Occipital lobe (tissue), 1 donor: ENCODE measurements at regions not wholly inside any gene's neighbourhood (a gene's known extent, or its start where the extent isn't known, plus 50 kb on each side); places are given as distances from the start of the nearest gene placed in this dataset.
"Not testable (repeated sequence)": the region's sequence is repeated elsewhere in the genome, so short reads cannot be mapped to it uniquely, and the experiment has no call there.

Source experiments
- DNase-seq: peaks from one replicate; lab custom pipeline; 2025; lab: John Stamatoyannopoulos, UW

- DNase-seq, result no peak
These were observed 107.9 kb upstream of the GBE1 start for GRCh38 chr3:81869382-81869781.

- DNase-seq, result no peak
These were observed 107.2 kb upstream of the GBE1 start for GRCh38 chr3:81868597-81868996.

- no peak for DNase-seq
These were observed 106.4 kb upstream of the GBE1 start for GRCh38 chr3:81867875-81868274.

- DNase-seq, result not testable (repeated sequence)
These were observed 103.7 kb upstream of the GBE1 start for GRCh38 chr3:81865164-81865563.

- no peak for DNase-seq
These were observed 102.8 kb upstream of the GBE1 start for GRCh38 chr3:81864272-81864671.

- no peak for DNase-seq
These were observed 102.3 kb upstream of the GBE1 start for GRCh38 chr3:81863756-81864155.

- no peak for DNase-seq
These were observed 100.1 kb upstream of the GBE1 start for GRCh38 chr3:81861593-81861992.

GRCh38 chr3:81859524-81859923 lies 98.1 kb upstream of the GBE1 start:
- no peak for DNase-seq

GRCh38 chr3:81853431-81853830 lies 92.0 kb upstream of the GBE1 start:
- no peak for DNase-seq

- no peak for DNase-seq
These were observed 89.7 kb upstream of the GBE1 start for GRCh38 chr3:81851176-81851575.

- DNase-seq, result no peak
These were observed 85.5 kb upstream of the GBE1 start for GRCh38 chr3:81846988-81847387.

- DNase-seq, result no peak
These were observed 80.1 kb upstream of the GBE1 start for GRCh38 chr3:81841540-81841939.

- no peak for DNase-seq
These were observed 78.2 kb upstream of the GBE1 start for GRCh38 chr3:81839504-81840094.

- DNase-seq, result no peak
These were observed 77.0 kb upstream of the GBE1 start for GRCh38 chr3:81838457-81838856.

GRCh38 chr3:81837071-81837593 lies 75.7 kb upstream of the GBE1 start:
- no peak for DNase-seq

GRCh38 chr3:81829937-81830336 lies 68.5 kb upstream of the GBE1 start:
- DNase-seq, result no peak

- DNase-seq, result not testable (repeated sequence)
These were observed 67.8 kb upstream of the GBE1 start for GRCh38 chr3:81829272-81829671.

GRCh38 chr3:81823882-81824395 lies 62.5 kb upstream of the GBE1 start:
- DNase-seq, result no peak

GRCh38 chr3:81823086-81823485 lies 61.6 kb upstream of the GBE1 start:
- DNase-seq, result no peak

GRCh38 chr3:81816473-81817250 lies 55.2 kb upstream of the GBE1 start:
- DNase-seq, result no peak

GRCh38 chr3:81812098-81812497 lies 50.7 kb upstream of the GBE1 start:
- not testable (repeated sequence) for DNase-seq
